HCT116 (cell line): ENCODE measurements at regions not wholly inside any gene's neighbourhood (a gene's known extent, or its start where the extent isn't known, plus 50 kb on each side); places are given as distances from the start of the nearest gene placed in this dataset.

ENCODE experiments used
- ATAC-seq: fragments of 200-7000 bp; cut with Tn5 transposase; 2 replicates; pipeline ENCODE4 v1.9.1; 2020; ENCODE audit warnings: mild to moderate bottlenecking, moderate library complexity
- BruUV-seq: library from RNA; stranded (reverse); fragments of 400-500 nt; replicated peaks from 2 replicates; lab custom pipeline; 2021; lab: Mats Ljungman, UMichigan
- CTCF ChIA-PET: fragments of 300-600 bp; sonication (Branson Sonifier 250); formaldehyde crosslinking; loops from one replicate; lab custom pipeline; 2021; ENCODE audit warnings: antibody characterized with exemption; lab: Charles Lee
- POLR2A ChIA-PET: fragments of 300-600, 350-600 bp; sonication (Branson Sonifier 250); formaldehyde crosslinking; loops from one replicate; lab custom pipeline; 2021; ENCODE audit warnings: antibody characterized with exemption; lab: Charles Lee
- RAD21 ChIA-PET, 2 experiments: fragments of 300-600 bp; sonication (Branson Sonifier 250); formaldehyde crosslinking; loops; one replicate each; lab custom pipeline; 2023; ENCODE audit warnings: low total read pairs in 2 of 2; ENCODE audit not compliant: uncharacterized antibody in 2 of 2, unreplicated experiment in 2 of 2, low non-redundant PET in 1 of 2; lab: Charles Lee
- DNase-seq: peaks from one replicate; pipeline ENCODE4 v3.0.0-alpha.2; 2010; ENCODE audit warnings: low read depth, low spot score
- H2AFZ ChIP-seq: fragments of 200-600 bp; shearing (Covaris generic), sonication (generic); 2 replicates; pipeline ENCODE4 v1.6.1; 2017; ENCODE audit warnings: low read depth, mixed run types, mixed read lengths, antibody characterized with exemption, low read length; ENCODE audit not compliant: poor library complexity, severe bottlenecking
- H3K27ac ChIP-seq: 2 replicates; pipeline ENCODE4 v1.5.1; 2012; ENCODE audit warnings: low read depth, low read length
- H3K27me3 ChIP-seq: fragments of 200-600 bp; sonication (generic); 2 replicates; pipeline ENCODE4 v1.6.1; 2016; ENCODE audit warnings: mixed run types, low read length, mixed read lengths; ENCODE audit not compliant: insufficient read depth
- H3K36me3 ChIP-seq, 2 experiments: fragments of 200-500 bp in 1 of 2; fragments of 200-600 bp in 1 of 2; sonication (Bioruptor generic) in 1 of 2; sonication (generic) in 1 of 2; 2 replicates each; pipeline versions ENCODE4 v1.5.1 to v1.6.1; 2014 to 2016; ENCODE audit warnings: low read length in 2 of 2, inconsistent platforms in 1 of 2, mixed read lengths in 1 of 2, mixed run types in 1 of 2; ENCODE audit not compliant: insufficient read depth in 2 of 2, control insufficient read depth in 1 of 2
- H3K4me1 ChIP-seq, 2 experiments: fragments of 200-600 bp in 1 of 2; sonication (generic) in 1 of 2; 2 replicates each; pipeline versions ENCODE4 v1.5.1 to v1.6.1; 2012 to 2017; ENCODE audit warnings: low read length in 2 of 2, inconsistent platforms in 1 of 2, mild to moderate bottlenecking in 1 of 2, mixed read lengths in 1 of 2, mixed run types in 1 of 2, moderate library complexity in 1 of 2; ENCODE audit not compliant: insufficient read depth in 2 of 2, control insufficient read depth in 1 of 2
- H3K4me2 ChIP-seq: fragments of 200-600 bp; sonication (generic); 2 replicates; pipeline ENCODE4 v1.6.1; 2017; ENCODE audit warnings: mixed run types, low read length, mixed read lengths
- H3K4me3 ChIP-seq, 2 experiments: fragments of 200-600 bp in 1 of 2; sonication (generic) in 1 of 2; replicated peaks in 1 of 2; 2 replicates each; pipeline ENCODE4 v1.5.1; 2011 to 2016; ENCODE audit warnings: low read length in 2 of 2, control low read depth in 1 of 2, low read depth in 1 of 2, mild to moderate bottlenecking in 1 of 2, mixed read lengths in 1 of 2, mixed run types in 1 of 2
- H3K79me2 ChIP-seq: fragments of 200-600 bp; sonication (generic); 2 replicates; pipeline ENCODE4 v1.6.1; 2017; ENCODE audit warnings: mild to moderate bottlenecking, mixed run types, low read length, moderate library complexity, mixed read lengths; ENCODE audit not compliant: insufficient read depth
- H3K9ac ChIP-seq: fragments of 200-600 bp; sonication (generic); 2 replicates; pipeline ENCODE4 v1.6.1; 2016; ENCODE audit warnings: low read length, mixed read lengths
- H3K9me2 ChIP-seq: fragments of 200-600 bp; sonication (generic), shearing (Covaris generic); 2 replicates; pipeline ENCODE4 v1.6.1; 2017; ENCODE audit warnings: mixed run types, mild to moderate bottlenecking, moderate library complexity; ENCODE audit not compliant: insufficient read depth
- H3K9me3 ChIP-seq, 2 experiments: fragments of 200-500 bp in 1 of 2; fragments of 200-600 bp in 1 of 2; sonication (Bioruptor generic) in 1 of 2; sonication (generic) in 1 of 2; 2 replicates each; pipeline ENCODE4 v1.6.1; 2014 to 2017; ENCODE audit warnings: low read length in 2 of 2, mixed read lengths in 2 of 2, inconsistent platforms in 1 of 2, low read depth in 1 of 2, mild to moderate bottlenecking in 1 of 2, mixed run types in 1 of 2, moderate library complexity in 1 of 2; ENCODE audit not compliant: control insufficient read depth in 1 of 2, insufficient read depth in 1 of 2
- H4K20me1 ChIP-seq: fragments of 200-600 bp; sonication (generic), shearing (Covaris generic); 2 replicates; pipeline ENCODE4 v1.6.1; 2017; ENCODE audit warnings: mixed run types, mild to moderate bottlenecking, moderate library complexity; ENCODE audit not compliant: insufficient read depth
- CBX3 ChIP-seq: IDR thresholded peaks from 2 replicates; pipeline ENCODE4 v1.6.1; 2012; ENCODE audit warnings: low read depth
- CEBPB ChIP-seq: IDR thresholded peaks from 2 replicates; pipeline ENCODE4 v1.6.1; 2012; ENCODE audit warnings: low read depth
- CTCF ChIP-seq, 3 experiments: fragments of 200-600 bp in 1 of 3; sonication (generic) in 1 of 3; IDR thresholded peaks in 2 of 3; conservative IDR thresholded peaks in 1 of 3; 2 replicates each; pipeline ENCODE4 v1.5.1; 2012 to 2017; ENCODE audit warnings: low read depth in 2 of 3, low read length in 2 of 3, antibody characterized with exemption in 1 of 3, borderline replicate concordance in 1 of 3, control low read depth in 1 of 3, mild to moderate bottlenecking in 1 of 3, mixed read lengths in 1 of 3, mixed run types in 1 of 3, moderate library complexity in 1 of 3; ENCODE audit not compliant: insufficient read depth in 1 of 3
- ELF1 ChIP-seq: IDR thresholded peaks from 2 replicates; pipeline ENCODE4 v1.6.1; 2012; ENCODE audit warnings: low read depth, borderline replicate concordance
- EZH2phosphoT487 ChIP-seq: fragments of 200-600 bp; IDR thresholded peaks from 2 replicates; pipeline ENCODE4 v1.6.1; 2018; ENCODE audit warnings: antibody characterized with exemption, borderline replicate concordance
- FOSL1 ChIP-seq: IDR thresholded peaks from 2 replicates; pipeline ENCODE4 v1.6.1; 2012; ENCODE audit warnings: low read depth
- JUND ChIP-seq: IDR thresholded peaks from 2 replicates; pipeline ENCODE4 v1.6.1; 2012
- POLR2A ChIP-seq: IDR thresholded peaks from 2 replicates; pipeline ENCODE4 v1.7.0; 2011; ENCODE audit warnings: borderline replicate concordance; ENCODE audit not compliant: insufficient read depth, insufficient read length; ENCODE audit errors: extremely low read depth
- RAD21 ChIP-seq: IDR thresholded peaks from 2 replicates; pipeline ENCODE4 v1.6.1; 2012; ENCODE audit warnings: low read depth, mild to moderate bottlenecking
- SIN3A ChIP-seq: IDR thresholded peaks from 2 replicates; pipeline ENCODE4 v1.6.1; 2012; ENCODE audit warnings: low read depth
- SP1 ChIP-seq: IDR thresholded peaks from 2 replicates; pipeline ENCODE4 v1.6.1; 2012; ENCODE audit warnings: low read depth
- SRF ChIP-seq: IDR thresholded peaks from 2 replicates; pipeline ENCODE4 v1.6.1; 2012; ENCODE audit warnings: low read depth
- TCF7L2 ChIP-seq: IDR thresholded peaks from 2 replicates; pipeline ENCODE4 v1.7.0; 2011; ENCODE audit warnings: borderline replicate concordance, inconsistent platforms; ENCODE audit not compliant: insufficient read depth, insufficient read length; ENCODE audit errors: extremely low read depth
- YY1 ChIP-seq: IDR thresholded peaks from 2 replicates; pipeline ENCODE4 v1.6.1; 2011; ENCODE audit warnings: low read length, low read depth, moderate library complexity, mild to moderate bottlenecking; ENCODE audit not compliant: insufficient replicate concordance; ENCODE audit errors: extremely low read depth
- ZBTB33 ChIP-seq: IDR thresholded peaks from 2 replicates; pipeline ENCODE4 v1.6.1; 2011; ENCODE audit warnings: mild to moderate bottlenecking, low read length, moderate library complexity; ENCODE audit not compliant: insufficient replicate concordance; ENCODE audit errors: extremely low read depth
- ZFX ChIP-seq: fragments of 450-650 bp; IDR thresholded peaks from 2 replicates; pipeline ENCODE4 v1.6.1; 2017
- ZNF274 ChIP-seq: fragments of 200-500 bp; sonication (Bioruptor generic); IDR thresholded peaks from 2 replicates; pipeline ENCODE4 v1.6.1; 2014; ENCODE audit warnings: mild to moderate bottlenecking, low read depth, low read length, inconsistent platforms
- intact Hi-C: fragments of 100-400 bp; cut with micrococcal nuclease; formaldehyde crosslinking; loops from 2 replicates; pipeline ENCODE4 v1.10.0; 2022
- TF ChIP-seq, protein P1 (sequence below): IDR thresholded peaks from 2 replicates; pipeline ENCODE4 v1.6.1; 2012; ENCODE audit warnings: low read depth

DNA sequence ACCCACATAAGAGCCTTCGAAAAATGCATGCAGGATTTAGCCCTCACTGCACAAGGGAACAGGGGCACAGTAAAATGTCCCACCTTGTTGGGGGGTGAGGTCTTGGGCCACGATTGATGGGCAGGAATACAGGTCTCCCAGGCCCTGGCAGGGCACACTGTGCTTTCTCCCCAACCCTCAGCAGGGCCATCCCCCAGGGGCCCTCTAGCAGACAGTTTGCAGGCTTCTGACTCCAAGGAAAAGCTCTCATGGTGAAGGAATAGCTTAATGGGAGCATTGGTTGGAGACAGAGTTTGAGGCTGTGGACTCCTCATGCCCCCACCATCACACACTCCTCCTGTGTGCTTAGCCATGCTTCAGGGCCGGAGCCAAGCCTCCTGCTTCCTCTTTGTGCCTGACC, 484.6 kb downstream of the ZNF536 start:
- intact Hi-C loops, result no loop called here
- BruUV-seq, result no TSS peak
- TF ChIP-seq, protein P1, sequence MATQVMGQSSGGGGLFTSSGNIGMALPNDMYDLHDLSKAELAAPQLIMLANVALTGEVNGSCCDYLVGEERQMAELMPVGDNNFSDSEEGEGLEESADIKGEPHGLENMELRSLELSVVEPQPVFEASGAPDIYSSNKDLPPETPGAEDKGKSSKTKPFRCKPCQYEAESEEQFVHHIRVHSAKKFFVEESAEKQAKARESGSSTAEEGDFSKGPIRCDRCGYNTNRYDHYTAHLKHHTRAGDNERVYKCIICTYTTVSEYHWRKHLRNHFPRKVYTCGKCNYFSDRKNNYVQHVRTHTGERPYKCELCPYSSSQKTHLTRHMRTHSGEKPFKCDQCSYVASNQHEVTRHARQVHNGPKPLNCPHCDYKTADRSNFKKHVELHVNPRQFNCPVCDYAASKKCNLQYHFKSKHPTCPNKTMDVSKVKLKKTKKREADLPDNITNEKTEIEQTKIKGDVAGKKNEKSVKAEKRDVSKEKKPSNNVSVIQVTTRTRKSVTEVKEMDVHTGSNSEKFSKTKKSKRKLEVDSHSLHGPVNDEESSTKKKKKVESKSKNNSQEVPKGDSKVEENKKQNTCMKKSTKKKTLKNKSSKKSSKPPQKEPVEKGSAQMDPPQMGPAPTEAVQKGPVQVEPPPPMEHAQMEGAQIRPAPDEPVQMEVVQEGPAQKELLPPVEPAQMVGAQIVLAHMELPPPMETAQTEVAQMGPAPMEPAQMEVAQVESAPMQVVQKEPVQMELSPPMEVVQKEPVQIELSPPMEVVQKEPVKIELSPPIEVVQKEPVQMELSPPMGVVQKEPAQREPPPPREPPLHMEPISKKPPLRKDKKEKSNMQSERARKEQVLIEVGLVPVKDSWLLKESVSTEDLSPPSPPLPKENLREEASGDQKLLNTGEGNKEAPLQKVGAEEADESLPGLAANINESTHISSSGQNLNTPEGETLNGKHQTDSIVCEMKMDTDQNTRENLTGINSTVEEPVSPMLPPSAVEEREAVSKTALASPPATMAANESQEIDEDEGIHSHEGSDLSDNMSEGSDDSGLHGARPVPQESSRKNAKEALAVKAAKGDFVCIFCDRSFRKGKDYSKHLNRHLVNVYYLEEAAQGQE, result no peak
- no peak for TF ChIP-seq TCF7L2
- TF ChIP-seq EZH2phosphoT487, result no peak
- no peak for TF ChIP-seq POLR2A
- no peak for TF ChIP-seq SIN3A
- no peak for TF ChIP-seq ZFX
- TF ChIP-seq CBX3, result no peak
- TF ChIP-seq YY1, result no peak
- no peak for TF ChIP-seq SP1
- no peak for TF ChIP-seq ZBTB33
- no peak for TF ChIP-seq RAD21
- no peak for TF ChIP-seq JUND
- TF ChIP-seq ELF1, result no peak
- TF ChIP-seq SRF, result no peak
- no peak for TF ChIP-seq CTCF (IDR thresholded peaks at IDR 0.05 in 2 of 3, conservative IDR thresholded peaks at IDR 0.05 in 1 of 3; ENCODE audit: borderline replicate concordance in 1 of 3, insufficient read depth in 1 of 3, low read depth in 2 of 3, low read length in 2 of 3)
- TF ChIP-seq ZNF274, result no peak
- no peak for TF ChIP-seq FOSL1
- TF ChIP-seq CEBPB, result no peak
- H3K4me1 ChIP-seq, result no peaks in the 10 kb centered on the region
- RAD21 ChIA-PET, result no interaction called here
- POLR2A ChIA-PET, result no interaction called here
- no peak for ATAC-seq
- no peaks in the 10 kb centered on the region for H3K9me2 ChIP-seq
- no peak overlapping the region for H3K9ac ChIP-seq
- no peak overlapping the region for H2AFZ ChIP-seq
- DNase-seq, result no peak
- H3K79me2 ChIP-seq, result no peaks in the 10 kb centered on the region
- H3K4me3 ChIP-seq, result no peak overlapping the region
- H3K27me3 ChIP-seq, result no peaks in the 10 kb centered on the region
- no peak overlapping the region for H3K27ac ChIP-seq
- CTCF ChIA-PET, result no interaction called here
- H3K36me3 ChIP-seq, result no peaks in the 10 kb centered on the region
- no peaks in the 10 kb centered on the region for H4K20me1 ChIP-seq
- H3K4me2 ChIP-seq, result no peak overlapping the region
- H3K9me3 ChIP-seq, result peaks cover 10 to 37% of the 10 kb centered on the region in 2 experiments; a peak in 2 of 4 replicates
